OCI-LY3 (cell line): ENCODE measurements at regions not wholly inside any gene's neighbourhood (a gene's known extent, or its start where the extent isn't known, plus 50 kb on each side); places are given as distances from the start of the nearest gene placed in this dataset.
"Not testable (repeated sequence)": the region's sequence is repeated elsewhere in the genome, so short reads cannot be mapped to it uniquely, and the experiment has no call there.

Source experiments
- CTCF ChIP-seq: fragments of 200-600, 300-600 bp; sonication (generic); IDR thresholded peaks from 2 replicates; pipeline ENCODE4 v1.5.1; 2014; ENCODE audit warnings: antibody characterized with exemption, low read length, low read depth
- EZH2phosphoT487 ChIP-seq: fragments of 200-600 bp; shearing (Covaris generic); IDR thresholded peaks from 2 replicates; pipeline ENCODE4 v1.6.1; 2018; ENCODE audit warnings: antibody characterized with exemption, mixed run types, low read depth

GRCh38 chr6:170192101-170192500 lies 98.8 kb downstream of the DLL1 start:
- TF ChIP-seq EZH2phosphoT487, CTCF: not testable (repeated sequence)
